Endothelial cell of hepatic sinusoid (primary cell): ENCODE measurements at regions not wholly inside any gene's neighbourhood (a gene's known extent, or its start where the extent isn't known, plus 50 kb on each side); places are given as distances from the start of the nearest gene placed in this dataset.

ENCODE experiments used
- in situ Hi-C: cut with HindIII; loops from 2 replicates; pipeline ENCODE4 v1.10.0; 2017; ENCODE audit warnings: low sequenced_read_pairs

DNA sequence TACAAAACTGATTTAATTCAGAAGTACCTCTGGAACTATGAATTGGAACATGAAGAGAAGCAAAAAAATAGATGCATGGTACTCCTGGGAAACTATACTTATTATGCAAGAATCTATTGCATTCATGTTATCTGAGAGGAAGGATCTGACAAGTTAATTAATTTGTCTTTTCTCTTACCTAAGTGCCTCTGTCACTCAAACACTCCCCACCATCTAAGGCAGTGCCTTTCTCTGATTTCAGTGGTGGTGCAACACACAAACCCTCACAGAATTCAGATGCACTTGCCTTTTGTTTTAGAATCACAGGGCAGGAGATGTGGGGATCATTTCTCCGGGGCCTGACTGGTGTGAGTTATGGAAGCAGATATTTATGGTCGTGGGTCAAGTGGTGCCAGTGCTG, 52.5 kb upstream of the C9orf72 start:
- in situ Hi-C loops: no loop called here

DNA sequence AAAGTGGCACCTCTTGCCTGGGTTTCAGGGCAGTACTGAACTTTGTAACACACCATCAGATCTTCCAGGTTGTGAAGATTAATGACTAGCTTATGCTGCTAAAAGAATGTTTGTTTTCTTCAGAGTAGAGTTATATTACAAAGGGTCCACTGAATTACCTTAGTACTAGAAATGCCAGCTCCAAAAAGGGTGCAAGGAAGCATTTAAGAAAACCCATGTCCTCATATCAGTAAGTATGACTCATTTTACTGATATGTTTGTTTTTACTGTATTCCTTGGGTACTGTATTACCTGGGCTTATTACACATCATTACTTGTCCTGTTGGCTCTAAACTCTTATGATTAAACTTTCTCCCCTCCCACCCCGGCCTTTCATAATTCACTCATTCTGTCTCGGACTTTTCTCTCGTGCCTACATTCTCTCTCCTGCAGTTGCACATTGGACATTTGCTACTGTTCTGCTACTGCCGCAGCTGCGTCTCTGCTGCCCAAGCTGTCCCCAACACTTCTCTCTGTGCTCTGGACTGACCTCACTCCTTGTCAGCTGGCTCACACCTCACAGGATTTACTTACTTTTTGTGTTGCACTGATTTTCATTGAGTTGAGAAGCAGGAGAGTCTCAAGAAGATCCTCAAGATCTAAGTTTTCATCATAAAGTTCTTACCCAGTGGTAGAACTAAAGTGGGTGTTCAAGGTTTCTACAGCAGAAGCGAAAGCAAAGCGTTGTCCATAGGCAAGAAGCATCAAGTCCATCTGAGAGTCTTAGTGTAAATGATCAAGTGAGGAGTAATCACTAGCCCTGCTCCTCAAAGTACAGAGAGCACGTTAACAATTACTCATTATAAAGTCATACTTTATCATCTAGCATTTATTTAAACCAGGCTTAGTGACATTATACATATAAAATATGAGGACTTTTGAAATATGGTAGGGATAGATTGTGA, 53.2 kb upstream of the C9orf72 start:
- in situ Hi-C loops: no loop called here

DNA sequence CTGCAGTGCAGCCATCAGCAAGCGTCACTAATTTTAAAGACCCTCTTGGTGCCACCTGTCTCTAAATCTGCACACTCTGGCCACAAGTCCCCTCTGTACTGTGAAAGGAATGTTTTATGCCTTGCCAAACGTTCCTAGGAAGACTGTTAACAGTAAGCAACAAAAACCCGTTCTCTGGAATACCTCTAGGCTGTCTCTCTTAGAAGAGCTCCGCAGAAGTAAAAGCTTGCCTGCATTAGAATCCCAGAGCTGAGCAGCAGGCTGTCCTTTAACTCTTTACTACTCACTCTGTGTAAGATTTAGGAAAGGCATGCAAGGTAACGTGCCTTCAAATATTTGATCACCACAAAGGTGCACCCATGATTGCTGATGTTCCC, 53.9 kb upstream of the C9orf72 start:
- in situ Hi-C loops: no loop called here

DNA sequence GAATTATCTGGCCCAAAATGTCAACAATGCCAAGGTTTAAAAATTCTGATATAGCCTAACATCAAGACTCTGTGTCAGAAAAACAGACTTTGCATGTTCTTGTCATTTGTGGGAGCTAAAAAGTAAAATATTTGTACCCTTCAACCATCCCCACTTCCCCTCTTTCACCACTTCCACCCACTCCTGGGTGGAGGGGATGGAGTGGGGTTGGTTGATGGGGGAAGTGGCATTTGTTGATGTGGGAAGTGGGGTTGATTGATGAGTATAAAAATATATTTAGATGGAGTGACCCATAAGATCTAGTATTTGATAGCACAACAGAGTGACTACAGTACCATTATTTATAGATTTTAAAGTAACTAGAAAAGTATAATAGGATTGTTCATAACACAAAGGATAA, 55.0 kb upstream of the C9orf72 start:
- in situ Hi-C loops: no loop called here

DNA sequence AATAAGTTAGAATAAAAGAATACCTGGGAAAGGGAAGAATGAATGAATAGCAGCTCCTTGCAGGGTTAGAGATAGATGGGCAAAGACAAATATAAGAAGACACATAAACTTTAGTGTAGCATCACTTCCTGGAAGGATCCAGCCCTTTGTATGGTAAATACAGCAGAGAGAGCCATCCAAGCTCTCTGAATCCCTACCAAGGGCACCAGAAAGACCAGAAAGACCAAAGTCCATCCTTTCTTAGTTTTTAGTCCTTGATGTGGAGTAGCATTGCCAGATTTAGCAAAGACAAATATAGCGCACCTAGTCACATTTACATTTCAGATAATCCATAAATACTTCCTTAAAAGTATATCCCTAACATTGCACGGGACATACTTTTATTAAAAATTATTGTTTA, 56.1 kb upstream of the C9orf72 start:
- in situ Hi-C loops: no loop called here

DNA sequence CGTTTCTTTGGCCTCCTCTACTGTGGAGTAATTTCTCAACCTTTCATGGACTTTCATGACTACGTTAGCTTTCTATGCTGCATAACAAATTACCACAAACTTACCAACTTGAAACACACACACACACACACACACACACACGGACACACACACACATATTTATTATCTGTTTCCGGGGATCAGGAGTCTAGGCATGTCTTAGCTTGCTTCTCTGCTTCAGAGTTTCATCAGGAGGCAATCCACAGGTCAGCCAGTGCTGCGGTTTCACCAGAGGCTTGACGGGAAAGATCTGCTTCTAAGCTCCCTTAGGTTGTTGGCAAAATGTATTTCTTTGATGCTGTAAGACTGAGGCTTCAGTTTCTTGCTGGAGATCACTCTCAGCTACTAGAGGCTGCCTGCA, 59.0 kb upstream of the C9orf72 start:
- in situ Hi-C loops: no loop called here

DNA sequence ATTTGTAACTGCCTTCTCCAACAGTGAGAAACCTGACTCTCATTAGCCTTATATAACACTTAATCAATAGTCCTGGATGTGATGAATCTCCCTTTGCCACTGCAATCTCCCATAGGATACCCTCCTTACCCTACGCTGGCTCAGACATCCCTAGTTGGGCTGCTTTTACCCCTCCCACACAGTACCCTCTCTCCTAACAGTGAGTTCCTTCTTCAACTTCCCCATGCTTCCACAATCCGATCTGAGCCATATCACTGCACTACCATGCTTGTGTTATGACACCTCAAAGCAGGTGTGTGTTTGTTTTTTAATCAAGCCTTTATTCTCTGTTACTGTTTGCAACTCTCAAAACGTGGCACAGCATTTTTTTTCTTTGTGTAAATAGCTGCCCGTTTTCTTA, 60.5 kb upstream of the C9orf72 start:
- in situ Hi-C loops: no loop called here

DNA sequence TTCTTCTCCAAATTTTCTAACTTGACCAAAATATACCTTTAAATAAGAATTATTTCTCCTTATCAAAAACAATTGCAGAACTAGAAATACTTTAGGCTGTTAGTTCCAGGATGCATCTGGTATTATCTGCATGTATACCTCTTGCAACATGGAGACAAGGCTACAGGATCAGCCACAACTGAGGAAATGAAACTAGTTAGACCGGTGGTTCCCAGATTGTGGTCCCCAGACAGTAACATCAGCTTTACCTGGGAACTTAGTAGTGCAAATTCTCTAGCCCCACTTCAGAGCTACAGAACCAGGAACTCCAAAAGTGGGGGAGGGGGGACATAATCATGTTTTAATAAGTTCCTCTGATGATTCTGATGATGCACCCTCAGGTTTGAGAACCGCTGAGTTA, 61.6 kb upstream of the C9orf72 start:
- in situ Hi-C loops: no loop called here

DNA sequence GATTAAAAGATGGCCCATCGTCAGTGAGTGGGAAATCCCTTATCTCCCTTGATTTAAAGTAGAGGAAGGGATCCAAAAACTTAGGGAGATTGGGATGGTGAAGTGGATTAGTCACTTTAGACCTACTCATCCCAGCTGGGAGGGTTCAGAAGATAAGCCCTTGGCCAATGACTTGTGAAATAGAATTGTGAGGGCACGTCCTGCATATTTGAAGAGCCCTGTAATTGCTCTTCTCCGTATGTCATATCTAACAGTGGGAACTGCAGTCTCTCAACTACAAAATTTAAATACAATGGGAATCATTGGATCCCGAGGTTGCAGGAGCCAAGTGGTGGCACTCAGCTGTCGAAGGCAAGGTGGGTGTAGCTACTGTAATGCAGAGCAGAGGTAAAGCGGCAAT, 65.4 kb upstream of the C9orf72 start:
- in situ Hi-C loops: no loop called here

DNA sequence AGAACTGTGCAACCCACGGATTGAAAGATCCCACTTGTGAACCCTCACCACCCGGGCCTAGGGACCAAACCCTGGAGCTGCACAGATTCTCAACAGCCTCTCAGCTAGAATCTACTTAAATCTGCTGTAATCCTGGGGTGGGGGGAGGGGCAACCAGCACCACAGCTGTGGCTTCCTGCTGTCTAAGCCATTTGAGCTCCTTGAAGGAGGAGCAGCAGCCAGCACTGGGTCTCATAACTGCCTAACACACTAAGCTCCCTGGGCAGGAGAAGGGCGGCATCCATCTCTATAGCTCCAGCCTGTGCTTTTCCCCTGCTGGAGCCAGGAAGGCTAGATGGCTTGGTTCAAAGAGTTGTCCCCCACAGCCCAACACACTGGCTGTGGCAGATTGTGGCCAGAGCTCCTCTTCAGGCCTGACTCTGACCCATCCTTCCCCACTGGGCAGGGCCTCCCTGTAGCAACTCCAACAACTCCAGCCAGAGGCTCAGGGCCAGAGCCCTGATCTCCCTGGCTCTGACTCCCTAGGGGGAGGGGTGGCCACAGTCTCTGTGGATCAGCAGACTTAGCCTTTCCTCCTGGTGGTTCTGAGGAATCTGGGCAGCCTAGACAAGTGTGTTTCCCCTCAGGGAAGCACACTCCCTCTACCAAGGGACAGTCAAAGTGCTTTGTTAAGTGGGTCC, 72.0 kb upstream of the C9orf72 start:
- in situ Hi-C loops: no loop called here

DNA sequence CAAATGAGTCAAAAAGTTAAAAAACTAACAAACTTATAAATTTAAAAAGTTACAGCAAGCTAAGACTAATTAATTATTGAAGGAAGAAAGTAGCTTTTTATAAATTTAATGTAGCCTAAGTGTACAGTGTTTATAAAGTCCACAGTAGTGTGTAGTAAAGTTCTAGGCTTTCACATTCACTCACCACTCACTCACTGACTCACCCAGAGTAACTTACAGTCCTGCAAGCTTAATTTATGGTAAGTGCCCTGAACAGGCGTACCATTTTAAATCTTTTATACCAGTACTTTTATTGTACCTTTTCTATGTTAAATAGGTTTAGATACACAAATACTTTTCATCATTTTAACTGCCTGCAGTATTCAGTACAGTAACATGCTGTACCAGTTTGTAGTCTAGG, 80.0 kb upstream of the C9orf72 start:
- in situ Hi-C loops: no loop called here

DNA sequence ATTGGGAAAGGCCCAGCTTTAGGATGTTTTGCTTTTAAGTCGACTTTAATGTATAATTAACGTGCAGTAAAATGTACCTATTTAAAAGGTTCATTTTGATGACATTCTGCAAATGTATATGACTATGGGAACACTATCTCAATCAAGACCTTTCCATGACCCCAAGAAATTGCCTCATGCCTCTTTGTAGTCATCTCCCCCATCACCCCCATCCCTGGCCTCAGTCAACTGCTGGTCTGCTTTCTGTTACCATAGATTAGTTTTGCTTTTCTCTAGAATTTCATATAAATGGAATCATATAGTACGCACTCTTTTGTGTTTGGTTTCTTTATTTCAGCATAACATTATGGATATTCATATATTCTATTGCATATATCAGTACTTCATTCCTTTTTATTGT, 80.7 kb upstream of the C9orf72 start:
- in situ Hi-C loops: no loop called here

DNA sequence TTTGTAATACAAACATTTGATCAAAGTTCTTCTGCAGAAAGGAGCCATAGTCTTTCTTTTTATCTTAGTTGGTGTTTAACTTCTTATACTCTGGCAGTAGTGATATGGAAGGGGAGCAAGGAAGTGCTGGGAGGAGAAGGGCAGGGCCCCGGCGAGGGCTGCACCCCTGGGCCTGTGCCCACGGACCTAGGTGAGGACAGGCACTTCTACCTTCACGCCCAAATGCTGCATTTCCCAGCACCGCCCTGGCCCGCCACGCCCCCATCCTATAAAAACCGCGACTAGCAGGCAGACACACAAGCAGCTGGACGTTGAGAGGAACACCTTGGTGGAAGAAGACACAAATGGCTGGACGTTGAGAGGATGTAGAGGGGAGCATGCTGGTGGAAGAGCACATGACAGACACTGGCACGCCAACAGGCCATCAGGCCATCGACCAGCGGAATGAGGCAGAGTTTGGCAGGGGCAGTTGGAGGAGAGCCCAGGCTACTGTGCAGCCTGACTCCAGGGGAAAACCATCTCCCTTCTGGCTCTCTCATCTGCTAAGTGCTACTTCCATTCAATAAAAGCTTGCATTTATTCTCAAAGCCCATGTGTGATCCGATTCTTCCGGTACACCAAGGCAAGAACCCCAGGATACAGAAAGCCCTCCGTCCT, 81.5 kb upstream of the C9orf72 start:
- in situ Hi-C loops: no loop called here

DNA sequence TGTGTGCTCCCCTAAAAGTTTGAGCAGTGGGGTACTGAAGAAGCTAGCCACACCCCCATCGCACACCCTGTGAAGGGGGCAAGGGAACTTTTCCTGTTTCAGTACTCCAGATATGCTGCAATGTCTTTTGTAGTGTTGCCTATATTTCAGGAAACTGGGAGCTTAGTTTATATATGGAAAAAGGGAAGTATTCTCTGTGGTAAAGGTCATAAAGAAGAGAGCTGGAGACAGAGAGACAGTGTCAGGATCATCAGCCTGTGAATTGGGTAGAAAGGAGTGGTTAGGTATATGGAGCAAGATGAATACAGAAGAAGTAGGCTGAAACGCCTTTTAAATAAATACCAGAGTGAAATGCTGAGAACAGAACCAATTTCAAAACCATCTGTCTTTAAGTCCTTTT, 82.2 kb upstream of the C9orf72 start:
- in situ Hi-C loops: no loop called here

DNA sequence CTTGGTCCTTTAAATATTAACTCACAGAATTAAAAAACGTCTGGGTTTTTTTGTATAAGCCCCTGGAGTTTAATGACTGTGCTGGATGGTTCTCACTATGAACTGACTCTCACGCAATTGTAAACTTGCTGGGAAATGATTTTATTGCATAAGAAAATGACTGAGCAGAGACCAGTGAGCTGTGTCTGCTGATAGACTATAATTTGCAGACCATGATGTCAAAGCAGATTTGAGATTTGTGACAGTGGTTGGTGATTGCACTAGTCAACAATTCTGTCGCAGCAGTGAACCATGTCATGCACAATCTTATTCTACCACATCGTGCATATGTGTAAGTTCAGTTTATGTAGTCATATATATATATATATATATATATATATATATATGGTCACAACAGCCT, 85.7 kb upstream of the C9orf72 start:
- in situ Hi-C loops: no loop called here

DNA sequence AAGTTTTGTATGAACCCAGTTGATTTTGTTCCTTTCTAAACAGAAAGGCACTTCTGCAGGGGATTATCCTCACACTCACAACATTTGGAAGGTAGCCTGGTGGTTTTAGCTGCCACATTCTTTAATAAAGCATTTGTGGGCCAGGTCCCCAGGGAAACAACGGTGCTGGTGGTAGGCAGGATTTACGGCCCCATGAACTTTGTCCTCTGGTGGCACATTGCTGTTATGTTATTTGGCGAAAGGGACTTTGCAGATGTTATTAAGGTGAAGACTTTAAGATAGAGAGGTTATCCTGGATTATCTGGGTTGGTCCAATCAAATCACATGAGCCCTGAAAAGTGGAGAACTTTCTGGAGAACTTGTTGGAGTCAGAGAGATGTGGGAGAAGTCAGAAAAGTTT, 86.3 kb upstream of the C9orf72 start:
- in situ Hi-C loops: no loop called here

DNA sequence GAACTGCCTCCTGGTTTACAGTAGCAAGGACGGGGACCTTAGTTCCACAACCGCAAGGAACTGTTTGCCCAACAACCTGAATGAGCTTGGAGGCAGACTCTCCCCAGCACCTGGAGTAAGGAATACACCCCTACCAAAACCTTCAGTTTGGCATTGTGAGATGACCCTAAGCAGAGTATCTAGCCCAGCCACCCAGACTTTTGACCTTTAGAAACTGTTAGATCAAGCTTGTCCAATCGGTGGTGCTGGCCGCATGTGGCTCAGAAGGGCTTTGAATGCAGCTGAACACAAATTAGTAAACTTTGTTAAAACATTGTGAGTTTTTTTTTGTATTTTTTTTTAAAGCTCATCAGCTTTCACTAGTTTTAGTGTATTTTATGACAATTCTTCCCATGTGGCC, 86.9 kb upstream of the C9orf72 start:
- in situ Hi-C loops: no loop called here

DNA sequence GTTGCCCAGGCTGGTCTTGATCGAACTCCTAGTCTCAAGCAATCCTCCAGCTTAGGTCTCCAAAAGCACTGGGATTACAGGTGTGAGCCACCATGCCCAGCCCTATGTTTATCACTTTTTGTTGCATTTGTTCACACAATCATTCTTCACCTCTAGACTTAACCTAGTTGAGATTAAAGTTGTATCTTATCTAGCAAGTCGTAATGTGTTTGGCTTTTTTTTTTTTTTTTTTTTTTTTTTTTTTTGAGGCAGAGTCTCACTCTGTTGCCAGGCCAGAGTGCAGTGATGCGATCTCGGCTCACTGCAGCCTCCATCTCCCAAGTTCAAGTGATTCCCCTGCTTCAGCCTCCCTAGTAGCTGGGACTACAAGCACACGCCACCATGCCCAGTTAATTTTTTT, 90.2 kb upstream of the C9orf72 start:
- in situ Hi-C loops: no loop called here

DNA sequence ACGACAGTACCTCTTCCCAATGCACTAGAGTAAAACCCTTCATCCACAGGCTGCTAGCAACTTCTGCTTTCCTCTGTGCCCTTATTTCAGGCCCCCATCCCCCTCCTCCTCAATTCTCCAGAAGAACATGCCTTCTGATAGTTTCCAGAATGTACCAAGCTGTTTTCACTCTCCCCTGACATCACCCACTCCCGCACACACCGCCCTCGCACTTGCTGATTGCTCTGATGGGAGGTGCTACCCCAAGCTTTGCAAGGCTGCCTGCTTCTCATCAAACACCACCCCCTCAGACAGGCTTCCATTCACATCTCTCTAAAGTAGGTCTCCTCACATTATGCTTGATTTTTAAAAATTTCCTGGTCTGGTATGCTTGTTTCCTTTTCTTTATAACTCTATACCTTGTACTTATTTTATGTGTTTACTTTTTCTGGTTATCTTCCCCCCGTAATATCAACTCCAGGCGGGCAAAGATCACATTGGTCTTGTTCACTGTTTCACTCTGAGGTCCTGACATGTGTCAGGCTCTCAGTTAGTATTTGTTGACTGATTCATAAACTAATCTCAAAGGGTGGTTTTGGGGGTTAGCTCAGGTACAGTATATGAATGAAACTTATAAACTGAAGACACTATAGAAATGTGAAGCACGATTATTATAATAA, 91.0 kb upstream of the C9orf72 start:
- in situ Hi-C loops: no loop called here

DNA sequence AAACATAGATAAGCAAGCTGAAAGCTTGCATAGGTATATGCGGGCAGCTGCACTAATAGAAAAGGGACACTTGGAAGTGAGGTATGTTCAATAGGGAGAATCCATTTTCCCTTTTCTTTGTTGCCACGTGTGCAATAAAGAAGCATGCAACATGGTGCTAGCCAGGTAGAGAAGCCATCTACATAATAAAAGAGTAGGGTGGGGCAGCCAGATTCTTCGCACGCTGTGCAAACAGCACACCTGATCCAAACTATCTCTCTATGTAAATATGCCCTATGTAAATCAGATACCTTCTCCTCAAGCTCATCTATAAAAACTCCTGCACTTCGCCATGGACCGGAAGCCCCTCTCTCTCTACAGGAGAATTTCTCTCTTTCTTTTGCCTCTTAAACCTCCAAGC, 91.9 kb upstream of the C9orf72 start:
- in situ Hi-C loops: no loop called here

DNA sequence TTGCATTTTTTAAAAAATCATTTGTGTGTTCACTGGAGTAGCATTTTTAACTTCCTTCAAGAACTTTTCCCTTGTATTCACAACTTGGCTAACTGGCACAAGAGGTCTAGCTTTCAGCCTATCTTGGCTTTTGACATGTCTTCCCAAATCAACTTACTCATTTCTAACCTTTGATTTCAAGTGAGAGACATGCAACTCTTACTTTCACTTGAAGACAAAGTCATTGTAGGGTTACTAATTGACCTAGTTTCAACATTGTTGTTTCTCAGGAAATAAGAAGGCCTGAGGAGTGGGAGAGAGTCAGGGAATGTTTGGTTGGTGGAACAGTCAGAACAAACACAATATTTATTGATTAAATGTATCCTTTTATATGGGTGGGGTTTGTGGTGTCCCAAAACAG, 95.0 kb upstream of the C9orf72 start:
- in situ Hi-C loops: no loop called here
